CD4-positive, alpha-beta T cell treated with Interleukin-10 for 1 hour (primary cell): ENCODE measurements at regions not wholly inside any gene's neighbourhood (a gene's known extent, or its start where the extent isn't known, plus 50 kb on each side); places are given as distances from the start of the nearest gene placed in this dataset.
"Not testable (repeated sequence)": the region's sequence is repeated elsewhere in the genome, so short reads cannot be mapped to it uniquely, and the experiment has no call there.

Experiments
- DNase-seq: peaks from one replicate; pipeline ENCODE4 v3.0.0-alpha.2; 2020

- no peak for DNase-seq
These were observed 177.6 kb downstream of the STK31 start for GRCh38 chr7:23887660-23888059.

DNA sequence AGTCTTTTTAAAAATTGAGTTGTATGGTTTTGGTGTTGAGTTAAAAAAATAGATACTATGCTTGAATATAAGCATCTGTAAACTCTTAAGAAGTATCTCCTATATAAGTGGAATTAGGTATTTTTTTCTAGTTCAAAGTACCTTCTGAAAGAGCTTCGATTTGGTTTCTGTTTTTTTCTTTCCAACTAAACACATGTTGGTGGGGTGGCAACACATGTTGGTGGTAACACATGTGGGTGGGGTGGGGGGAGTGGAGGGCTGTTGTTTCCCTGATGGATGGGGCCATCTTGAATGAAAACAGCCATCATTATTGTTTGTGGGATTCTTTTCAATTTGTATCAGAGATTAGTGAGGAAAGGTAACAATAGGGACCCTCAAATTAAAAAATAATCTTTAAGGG lies 178.9 kb downstream of the STK31 start:
- no peak for DNase-seq

DNA sequence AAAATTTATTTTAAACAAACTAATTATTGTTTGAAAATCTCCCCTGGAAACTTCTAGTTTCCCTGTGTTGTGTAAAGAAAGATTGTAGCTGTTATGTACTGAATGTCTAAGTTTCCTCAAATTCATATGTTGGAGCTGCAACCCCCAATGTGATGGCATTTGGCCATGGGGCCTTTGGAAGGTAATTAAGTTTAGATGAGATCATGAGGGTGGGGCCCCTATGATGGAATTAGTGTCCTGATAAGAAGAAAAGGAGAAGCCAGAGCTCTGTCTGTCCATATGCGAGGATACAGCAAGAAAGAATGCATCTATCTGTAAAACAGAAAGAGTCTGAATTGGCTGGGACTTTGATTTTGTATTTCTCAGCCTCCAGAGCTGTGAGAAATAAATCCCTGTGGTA lies 179.5 kb downstream of the STK31 start:
- DNase-seq, result no peak

GRCh38 chr7:23892019-23892418 lies 182.0 kb downstream of the STK31 start:
- DNase-seq, result no peak

DNA sequence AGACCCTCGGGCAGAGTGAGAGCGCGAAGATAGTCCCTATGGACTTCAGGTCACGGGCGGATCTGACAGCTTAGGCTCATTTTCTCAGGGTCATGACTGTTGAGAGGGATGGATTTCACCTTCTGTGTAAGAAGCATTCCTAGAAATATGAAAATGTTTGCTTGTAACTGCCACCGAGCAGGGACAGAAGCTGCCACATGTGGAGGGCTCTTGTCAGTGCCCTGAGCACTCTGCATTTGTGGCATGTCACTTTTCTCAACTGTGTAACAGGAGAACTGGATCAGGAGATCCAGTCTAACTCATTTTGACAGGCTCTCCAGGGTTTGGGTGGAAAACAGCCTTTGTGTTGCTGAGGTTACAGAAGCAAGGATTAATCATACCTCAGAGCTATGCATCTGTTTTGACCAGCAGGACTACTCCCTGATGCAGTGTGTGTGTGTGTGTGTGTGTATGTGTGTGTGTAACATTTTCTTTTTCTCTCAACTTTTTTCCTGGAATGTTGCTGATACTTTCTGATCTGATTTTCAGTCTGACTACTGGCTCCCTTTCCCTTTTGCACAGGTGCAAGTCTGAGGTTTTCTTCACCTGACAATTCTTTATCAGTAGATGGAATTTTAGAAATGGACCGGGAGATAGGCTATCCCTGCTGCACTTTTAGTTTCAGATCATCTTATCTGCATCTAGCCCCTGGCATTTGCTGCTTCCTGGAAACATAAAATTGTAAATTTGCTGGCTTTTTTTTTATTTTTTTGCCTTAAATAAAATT lies 183.3 kb downstream of the STK31 start:
- no peak for DNase-seq

DNA sequence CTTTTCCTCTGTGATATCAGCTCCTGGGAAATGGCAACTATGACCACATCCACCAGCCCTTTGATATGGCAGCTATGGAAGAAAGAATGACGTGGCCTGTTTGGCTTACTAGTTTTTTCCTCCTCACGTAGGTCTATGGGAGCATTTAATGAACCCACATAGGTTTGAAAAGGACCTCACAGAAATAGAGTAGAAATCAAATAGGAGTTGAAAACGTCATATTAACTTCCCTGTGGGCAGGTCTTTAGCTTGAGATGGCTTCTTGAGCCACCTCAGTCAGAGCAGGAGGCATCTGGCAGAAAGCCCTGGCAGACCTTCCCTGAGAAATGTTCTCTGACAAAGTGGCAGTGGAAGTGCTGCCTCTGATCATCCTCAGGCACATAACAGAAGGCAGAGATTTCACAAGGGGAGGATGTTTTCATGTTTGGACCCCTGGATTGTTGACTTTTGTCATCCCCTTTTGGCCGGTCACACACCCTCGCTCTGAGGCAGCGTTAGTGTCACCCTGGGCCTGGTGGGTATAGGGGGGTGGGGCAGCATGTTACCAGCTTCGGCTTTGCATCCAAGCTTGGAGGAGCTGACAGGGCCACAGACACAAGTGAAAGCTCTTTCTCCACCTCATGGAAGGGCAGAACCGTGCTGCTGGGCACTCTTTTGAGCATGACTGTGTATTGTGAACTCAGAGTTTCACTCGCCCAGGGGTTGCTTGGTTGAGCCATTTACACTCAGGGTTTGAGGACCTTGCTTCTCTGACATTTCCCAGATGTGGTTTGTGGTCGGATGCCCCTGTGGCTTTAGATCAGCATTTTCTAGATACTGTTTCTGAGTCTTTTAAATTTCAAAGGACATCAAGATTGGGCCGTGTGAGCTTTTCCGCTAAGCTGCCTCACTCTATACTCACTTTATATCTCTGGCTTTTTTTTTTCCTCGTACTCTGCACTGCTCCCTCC lies 184.2 kb downstream of the STK31 start:
- peak; percentile 1 for DNase-seq

GRCh38 chr7:23894892-23895569 lies 185.0 kb downstream of the STK31 start:
- no peak for DNase-seq

DNA sequence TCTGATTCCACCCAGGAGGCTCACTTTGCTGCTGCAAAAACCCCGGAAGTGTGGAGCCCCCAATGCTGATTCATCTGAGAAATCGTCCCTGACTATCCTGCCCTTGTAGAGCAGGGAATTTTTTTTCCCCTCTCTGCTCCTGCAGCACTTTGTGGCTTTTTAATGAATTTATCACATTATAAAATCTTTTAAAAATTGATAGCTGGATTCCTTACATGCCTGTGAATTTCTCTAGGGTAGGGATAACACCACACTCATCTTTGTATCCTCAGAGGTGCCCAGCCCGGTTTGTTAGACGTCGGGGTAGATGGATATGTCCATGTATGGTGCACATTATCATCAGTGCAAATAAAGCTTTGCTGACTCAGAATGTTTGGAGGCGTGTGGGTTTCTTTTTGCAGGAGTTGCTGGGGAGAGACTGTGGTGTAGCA lies 185.7 kb downstream of the STK31 start:
- DNase-seq, result no peak

DNA sequence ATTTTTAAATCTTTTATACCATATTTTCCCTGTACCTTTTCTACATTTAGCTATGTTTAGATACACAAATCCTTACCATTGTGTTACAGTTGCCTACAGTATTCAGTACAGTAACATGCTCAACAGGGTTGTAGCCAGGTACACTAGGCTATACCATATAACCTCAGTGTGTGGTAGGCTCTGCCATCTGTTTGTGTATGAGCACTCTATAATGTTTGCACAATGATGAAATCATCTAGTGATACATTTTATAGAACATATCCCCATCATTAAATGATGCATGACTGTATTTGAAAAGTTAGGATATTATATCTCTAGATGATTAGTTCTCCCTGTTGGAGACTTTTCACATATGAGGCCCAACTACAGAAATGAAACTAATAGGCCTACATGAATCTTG lies 188.6 kb downstream of the STK31 start:
- DNase-seq, result no peak

DNA sequence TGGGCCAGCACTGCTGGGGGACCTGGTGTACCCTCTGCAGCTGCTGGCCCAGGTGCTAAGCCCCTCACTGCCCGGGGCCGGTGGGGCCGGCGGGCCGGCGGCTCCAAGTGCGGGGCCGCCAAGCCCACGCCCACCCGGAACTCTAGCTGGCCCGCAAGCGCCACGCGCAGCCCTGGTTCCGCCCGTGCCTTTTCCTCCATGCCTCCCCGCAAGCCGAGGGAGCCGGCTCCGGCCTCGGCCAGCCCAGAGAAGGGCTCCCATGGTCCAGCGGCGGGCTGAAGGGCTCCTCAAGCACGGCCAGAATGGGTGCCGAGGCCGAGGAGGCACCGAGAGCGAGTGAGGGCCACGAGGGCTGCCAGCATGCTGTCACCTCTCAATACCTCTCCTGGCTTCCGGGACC lies 194.9 kb downstream of the STK31 start:
- not testable (repeated sequence) for DNase-seq

DNA sequence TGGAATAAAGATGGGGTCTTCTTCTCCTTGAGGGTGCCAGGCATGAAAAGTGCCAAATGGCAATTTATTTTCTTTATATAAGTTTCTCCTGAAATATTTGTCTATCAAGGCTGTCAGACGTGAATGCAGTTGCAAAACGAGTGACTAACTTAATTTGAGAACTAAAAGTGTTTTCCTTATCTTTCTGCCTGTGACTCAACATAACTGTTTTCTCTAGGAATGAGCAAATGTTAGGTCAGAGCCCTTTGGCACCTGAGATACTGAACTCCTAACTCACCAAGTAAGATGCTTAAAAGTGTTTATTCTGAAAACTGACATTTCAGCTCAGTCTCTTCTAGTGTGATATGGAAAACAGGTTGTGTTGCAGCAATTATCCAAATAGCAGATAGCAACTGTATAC lies 197.0 kb downstream of the STK31 start:
- DNase-seq, result no peak

DNA sequence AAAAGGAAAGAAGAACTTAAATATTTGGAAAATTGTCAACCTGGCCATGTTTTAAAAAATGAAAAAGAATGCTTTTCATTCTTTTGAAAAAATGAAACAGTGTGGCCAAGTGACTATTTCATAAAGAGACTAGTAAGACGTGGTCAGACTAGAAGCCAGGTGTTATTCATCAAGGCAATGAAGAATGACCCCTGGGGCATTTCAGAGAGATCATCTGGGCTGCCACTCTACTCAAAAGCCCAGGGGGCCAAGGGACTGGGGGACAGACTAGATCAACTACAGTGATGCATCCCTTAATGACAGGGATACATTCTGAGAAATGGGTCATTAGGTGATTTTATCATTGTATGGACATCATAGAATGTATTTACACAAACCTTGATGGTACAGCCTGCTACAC lies 199.4 kb downstream of the STK31 start:
- DNase-seq, result no peak

- no peak for DNase-seq
These were observed 202.0 kb downstream of the STK31 start for GRCh38 chr7:23912065-23912464.

- DNase-seq, result no peak
These were observed 203.0 kb downstream of the STK31 start for GRCh38 chr7:23913016-23913415.

DNA sequence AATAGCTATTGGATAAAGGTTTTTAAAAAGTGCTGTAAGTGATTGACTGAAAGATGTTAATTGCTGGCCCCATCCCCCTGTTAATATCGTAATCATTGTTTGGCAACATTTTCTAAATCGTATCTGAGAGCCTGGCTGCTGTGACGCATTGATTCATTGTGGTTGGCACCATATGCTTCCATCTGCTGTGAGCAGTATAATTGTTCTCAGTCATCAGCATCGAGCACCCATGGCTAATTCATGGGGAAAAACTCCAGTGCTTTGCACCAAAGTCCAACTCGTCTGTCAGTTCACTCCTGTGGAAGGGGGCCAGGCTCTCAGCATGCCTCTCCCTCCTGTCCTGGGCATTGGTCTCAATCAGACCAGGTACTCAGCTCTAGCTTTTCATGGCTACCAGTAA lies 205.2 kb downstream of the STK31 start:
- no peak for DNase-seq

DNA sequence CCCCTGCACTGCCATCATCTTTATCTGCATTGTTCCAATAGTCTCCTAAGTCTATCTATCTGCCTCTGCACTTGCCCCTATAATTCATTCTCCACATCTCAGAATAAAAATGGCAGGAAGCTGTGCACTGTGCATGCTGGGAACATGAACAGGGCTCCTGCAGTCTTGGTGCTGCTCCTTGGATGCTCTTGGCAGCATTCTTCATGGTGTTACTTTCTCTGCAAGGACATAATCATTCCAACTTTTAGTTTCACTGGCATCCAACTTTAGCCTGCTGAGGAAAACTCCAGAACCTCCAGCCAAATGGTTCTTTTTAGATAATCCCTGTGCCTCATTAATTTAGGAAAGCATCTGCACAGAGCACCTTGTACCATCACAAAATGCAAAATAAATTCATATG lies 208.3 kb downstream of the STK31 start:
- no peak for DNase-seq

DNA sequence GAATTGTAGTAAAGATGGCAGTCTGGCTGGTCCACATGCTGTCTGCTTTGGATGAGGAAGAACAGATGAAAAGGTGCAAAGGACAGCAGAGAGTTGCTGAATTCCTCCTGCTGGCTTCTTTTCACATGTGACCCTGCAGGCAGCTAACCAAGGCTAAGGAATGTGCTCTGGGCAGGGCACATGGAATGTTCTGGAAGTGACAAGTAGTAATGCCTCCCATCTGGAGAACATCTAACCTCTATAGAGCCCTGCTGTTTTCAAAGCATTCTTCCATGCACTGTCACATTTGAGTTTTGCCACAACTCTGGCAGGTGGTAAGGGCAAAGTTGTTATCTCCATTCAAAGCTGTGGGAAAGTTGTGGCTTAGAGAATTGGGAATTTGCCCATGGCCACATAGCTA lies 208.8 kb downstream of the STK31 start:
- no peak for DNase-seq

DNA sequence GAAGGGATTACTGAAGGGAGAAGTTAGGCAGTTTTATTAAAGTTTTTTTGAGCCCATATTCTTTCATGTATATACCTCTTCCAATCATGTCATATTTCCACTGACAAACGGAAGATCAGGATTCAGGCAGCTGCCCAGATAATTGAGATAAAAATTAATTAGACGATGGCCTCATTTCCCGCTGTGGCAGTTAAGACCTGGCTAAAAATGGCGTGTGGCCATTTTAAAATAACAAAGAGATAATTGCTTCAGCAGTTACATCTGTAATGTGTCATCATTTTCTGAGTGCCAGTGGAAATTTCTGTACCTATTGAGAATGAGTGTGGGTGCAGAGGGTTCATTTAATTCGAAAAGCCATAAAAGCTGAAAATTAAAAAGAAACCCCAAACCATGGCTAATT lies 215.1 kb downstream of the STK31 start:
- no peak for DNase-seq

GRCh38 chr7:23927709-23928417 lies 217.8 kb downstream of the STK31 start:
- no peak for DNase-seq

DNA sequence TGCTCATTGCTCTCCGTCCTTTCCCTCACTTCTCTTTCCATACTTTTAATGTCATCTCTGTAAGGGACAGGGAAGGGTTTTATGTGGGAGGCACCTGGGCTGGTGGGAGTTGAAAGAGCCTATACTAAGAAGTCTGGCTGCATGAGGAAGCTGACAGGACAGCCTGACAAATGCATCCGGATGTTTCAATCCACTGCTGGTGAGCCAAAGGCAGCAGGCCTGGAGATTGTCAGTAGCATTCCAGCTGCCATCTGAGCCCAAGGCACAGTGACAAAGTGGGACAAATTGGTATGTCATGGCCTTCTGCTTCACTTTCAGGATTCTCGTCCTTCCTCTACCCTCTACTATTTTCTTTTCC lies 218.4 kb downstream of the STK31 start:
- DNase-seq, result no peak

DNA sequence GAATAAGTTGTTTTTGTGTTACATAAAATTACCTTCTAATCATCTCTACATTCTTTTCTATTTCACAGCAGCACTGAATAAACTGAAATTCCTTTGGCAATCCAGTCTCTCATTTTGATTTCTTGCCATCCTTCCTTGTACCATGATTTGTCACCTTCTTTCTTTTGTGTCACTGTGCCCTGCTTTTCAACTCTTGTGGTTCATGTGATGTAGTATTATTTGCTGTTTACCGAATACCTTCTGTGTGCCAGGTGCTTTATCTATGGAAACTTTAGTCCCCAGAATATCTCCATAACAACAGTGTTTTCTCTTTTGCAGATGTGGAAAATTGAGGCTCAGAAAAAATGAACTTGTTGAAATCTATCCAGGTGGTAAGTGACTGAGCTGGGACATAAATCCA lies 220.3 kb downstream of the STK31 start:
- DNase-seq, result no peak

DNA sequence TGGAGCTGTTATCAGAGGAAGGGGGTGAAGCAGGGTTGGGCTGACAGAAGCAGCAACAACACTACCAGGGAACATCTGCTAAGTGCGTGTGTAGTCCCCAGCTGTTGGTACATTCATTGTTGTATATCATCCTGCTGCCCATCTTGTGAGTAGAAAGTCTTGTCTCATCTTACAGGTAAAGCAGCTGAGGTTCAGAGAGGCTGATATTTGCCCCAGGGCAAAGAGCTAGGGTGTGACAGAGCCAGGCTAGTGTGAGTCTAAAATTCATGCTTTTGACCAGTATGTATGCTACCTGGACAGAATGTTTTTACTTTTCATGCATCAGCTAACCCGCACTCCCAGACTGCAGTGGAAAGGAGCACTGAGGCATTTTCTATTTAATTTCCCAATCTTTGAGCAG lies 221.6 kb downstream of the STK31 start:
- no peak for DNase-seq

DNA sequence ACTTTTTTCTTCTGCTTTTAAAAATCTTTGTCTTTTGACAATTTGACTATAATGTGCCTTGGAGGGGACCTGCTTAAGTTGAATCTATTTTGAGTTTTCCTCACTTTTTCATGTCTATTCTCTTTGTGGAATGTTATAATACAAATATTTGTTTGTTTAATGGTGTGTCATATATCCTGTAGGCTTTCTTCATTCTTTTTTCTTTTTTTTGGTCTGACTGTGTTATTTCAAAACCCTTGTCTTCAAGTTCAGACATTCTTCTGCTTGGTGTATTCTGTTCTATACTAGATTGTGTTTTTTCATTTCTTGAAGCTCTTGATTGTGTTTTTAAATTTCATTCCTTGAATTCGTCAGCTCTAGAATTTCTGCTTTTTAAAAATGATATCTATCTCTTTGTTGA lies 228.2 kb downstream of the STK31 start:
- DNase-seq, result no peak
